ENCODE measurements at regions not wholly inside any gene's neighbourhood (a gene's known extent, or its start where the extent isn't known, plus 50 kb on each side); places are given as distances from the start of the nearest gene placed in this dataset.
"Not testable (repeated sequence)": the region's sequence is repeated elsewhere in the genome, so short reads cannot be mapped to it uniquely, and the experiment has no call there.

DNA sequence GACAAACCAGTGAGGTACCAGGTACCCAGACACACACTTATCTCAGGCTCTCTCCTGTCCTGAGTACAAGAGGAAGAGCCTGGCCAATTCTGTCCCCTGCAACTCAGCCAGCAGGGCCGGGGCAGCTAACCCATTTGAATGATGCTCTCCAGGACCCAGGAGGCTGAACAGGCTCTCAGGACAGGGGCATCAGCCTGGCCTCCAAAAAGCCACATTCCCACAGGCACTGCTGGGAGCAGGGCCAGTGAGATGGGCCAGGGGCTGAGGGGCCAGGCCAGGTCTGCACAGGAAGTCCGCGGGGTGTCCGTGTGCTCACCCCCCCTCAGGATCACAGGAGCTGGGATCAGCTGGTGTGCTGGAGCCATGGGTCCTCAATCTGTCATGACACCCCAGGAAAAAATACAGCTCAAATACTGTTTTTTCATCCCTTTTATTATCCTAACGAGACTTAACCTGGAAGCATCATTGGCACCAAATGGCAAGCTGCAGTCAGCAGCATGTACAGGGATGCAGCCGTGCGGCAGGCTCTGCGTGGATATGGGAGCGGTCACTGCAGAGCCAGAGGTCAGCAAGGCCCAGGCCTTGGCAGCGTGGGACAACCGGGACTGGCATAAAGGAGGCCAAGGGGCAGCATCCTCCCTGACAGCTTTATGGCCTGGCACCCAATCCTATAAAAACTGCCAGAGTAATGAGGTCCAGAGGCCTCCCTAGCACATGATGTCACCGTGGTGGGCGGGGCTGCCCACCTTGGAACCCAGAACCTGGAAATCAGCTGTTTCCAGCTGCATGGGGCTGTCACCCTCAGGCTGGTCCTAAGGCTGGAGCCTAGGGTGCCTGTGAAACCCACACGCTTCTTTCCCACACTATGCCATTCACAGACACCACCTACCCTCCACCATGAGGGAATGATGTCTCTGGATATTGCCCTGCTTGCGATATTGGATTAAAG, 276.7 kb downstream of the C16orf95 start:
- DNase-seq (ENCODE audit: extremely low read depth, low read depth, low spot score) = no peak

DNA sequence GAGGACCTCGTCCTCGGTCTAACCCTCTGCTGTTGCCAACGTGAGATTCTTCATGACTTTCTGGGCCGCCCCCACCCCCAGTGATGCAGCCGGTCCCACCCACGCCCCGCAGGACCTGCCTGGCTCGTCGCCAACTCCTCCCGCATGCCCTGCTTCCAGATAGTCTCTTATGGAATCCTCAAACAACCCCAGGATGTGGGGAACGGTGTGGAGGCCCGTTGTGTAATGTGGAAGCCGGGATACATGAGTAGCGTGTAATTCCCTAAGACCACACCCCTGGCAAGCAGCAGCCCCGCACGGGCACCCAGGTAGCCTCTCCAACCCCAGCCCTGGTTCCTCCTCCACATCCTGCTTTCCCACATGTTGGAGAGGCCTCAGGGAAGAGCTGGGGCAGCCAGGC, 275.9 kb downstream of the C16orf95 start:
- DNase-seq (ENCODE audit: extremely low read depth, low read depth, low spot score) = no peak

DNA sequence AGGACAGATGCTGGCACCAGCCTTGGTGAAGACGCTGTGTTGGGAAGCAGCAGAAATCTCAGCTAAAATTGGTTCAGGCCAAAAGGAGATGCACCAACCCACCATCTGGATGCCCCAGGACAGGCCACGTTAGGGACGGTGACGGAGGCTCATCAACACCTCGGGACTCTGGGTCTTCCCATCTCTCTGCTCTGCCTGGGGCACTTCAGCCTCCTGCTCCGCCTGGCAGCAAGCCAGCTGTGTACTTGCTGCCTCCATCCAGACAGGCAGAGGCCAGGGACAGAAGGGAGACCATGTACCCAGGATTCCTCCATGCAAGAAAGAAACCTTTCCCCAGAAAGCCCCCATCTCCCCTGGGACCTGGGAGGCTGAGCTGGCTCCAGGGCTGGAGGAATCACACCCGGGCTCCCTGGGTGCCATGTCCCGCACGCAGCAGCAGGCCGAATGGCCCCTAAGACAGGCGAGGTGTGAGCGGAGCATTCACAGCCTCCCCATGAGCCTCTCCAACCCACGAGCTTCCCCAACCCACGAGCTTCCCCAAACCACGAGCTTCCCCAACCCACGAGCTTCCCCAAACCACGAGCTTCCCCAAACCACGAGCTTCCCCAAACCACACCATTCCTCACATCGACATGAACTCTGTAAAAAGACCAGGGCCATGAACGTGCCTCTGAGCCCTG, 274.5 kb downstream of the C16orf95 start:
- DNase-seq (ENCODE audit: extremely low read depth, low read depth, low spot score) = no peak

DNA sequence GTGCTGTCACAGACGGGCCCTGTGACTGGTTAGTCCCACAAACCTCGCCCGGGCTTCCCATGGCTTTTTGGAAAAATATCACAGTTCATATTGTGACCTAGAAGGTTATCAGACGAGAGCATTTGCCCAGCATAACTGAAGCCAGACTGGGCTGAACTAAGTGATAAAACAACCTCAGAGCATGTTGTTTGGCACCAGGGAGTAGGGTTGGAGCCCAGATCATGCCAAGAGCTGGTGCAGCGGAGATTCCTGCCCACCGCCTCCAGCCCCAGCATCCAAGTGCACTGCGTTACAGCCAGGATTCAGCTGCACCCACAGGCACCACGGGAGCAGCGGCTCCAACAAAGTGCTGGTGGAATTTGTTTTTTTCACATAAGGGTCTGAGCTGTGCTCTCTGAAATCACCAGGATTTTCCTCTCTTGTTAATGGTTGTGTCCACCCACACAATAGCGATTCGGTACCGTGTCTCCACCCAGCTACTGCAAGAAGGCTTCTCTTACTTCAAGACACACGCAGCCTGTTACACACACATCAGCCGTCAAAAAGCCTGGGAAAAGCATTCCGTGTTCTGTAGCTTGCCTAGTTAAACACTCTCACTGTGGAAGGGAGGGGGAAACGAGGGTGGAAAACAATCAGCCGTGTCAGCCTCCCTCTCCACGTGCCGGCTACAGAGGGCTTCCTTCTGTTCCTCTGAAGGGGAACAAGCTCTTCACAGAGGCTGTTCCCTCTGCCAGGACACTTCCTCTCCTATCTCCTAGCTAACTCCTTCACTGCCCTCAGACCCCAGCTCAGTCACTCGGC, 273.8 kb downstream of the C16orf95 start:
- no peak for DNase-seq (ENCODE audit: extremely low read depth, low read depth, low spot score)

DNA sequence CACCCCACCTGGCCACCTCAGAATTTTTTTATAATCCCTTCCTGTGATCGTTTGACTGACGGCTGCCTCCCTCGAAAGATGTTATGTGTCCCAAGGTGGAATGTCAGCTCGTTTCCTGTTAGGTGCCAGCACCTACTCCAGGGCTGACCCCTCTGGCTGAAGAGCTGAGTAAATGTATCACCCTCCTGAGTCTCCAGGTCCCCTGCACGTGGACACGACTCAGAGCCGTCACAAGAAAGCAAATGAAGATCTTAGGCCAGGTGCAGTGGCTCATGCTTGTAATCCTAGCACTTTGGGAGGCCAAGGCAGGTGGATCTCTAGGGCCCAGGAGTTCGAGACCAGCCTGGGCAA, 273.2 kb downstream of the C16orf95 start:
- DNase-seq (ENCODE audit: extremely low read depth, low read depth, low spot score) = no peak

DNA sequence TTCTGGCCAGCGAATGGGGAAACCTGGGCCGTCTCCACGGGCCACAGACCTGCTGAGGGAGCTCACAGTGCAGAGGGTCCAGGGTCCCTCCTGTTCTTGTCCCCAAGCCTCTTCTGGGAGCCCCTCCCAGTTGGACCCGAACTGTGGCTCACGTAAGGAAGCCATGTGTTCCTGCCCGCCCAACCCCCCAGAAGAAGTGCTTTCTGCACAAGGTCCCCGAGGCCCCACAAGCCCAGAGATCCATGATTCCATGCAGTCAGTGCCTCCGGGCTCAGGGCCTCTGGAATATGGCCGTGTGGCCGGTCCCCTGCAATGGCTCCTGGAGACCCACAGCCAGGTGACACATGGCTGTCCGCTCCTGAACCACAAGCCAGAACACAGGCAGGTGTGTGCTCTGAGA, 272.4 kb downstream of the C16orf95 start:
- DNase-seq (ENCODE audit: extremely low read depth, low read depth, low spot score) = no peak

DNA sequence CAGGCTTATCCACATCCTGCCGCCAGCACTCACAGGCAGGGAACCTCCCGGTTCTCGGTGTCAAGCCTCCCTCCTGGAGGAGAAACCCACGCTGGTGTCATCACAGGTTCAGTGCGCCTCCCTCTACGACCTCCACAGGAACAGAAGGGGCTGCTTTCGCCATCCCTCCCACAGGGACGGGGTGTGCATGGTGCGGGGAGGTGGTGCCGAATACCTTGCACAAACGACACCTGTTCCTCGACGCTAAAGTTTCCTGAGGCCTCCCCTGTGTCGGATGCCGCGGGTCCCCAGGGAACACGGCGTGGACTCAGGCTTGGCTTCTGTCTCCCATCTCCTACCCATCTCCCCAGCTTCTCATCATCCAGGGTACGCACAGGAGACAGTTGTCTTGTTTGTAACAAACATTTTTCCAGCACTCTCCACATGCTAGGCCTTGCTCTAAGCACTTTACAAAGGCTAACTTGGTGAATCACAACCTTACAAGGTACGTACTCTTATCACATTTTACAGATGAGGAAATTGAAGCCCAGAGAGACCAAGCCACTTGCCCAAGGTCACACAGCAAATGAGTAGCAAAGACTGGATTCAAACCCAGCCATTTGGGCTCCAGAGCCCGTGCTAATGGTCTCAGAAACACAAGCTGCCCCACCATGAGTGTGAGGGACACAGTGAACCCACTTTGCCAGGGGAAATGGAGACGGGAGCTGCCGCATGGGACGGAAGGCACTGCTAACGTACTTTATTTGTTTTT, 271.6 kb downstream of the C16orf95 start:
- DNase-seq (ENCODE audit: extremely low read depth, low read depth, low spot score) = no peak

DNA sequence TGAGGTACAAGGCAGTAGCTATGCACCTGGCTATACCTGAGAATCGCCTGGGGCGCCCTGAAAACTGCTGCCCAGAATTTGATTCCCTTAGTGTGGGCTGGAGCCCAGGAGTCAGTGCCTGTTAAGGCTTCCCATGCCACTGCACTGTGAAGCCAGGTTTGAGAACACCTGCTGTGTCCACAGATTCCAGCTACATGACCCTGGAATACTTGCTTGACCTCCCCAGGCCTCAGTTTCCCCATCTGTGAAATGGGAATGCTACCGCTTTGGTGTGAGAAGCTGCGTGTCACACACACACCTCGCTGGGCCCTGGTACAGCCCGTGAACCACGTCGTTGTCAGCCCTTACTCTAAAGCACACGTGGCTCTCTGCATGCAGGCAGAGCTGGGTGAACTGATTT, 271.0 kb downstream of the C16orf95 start:
- no peak for DNase-seq (ENCODE audit: extremely low read depth, low read depth, low spot score)

DNA sequence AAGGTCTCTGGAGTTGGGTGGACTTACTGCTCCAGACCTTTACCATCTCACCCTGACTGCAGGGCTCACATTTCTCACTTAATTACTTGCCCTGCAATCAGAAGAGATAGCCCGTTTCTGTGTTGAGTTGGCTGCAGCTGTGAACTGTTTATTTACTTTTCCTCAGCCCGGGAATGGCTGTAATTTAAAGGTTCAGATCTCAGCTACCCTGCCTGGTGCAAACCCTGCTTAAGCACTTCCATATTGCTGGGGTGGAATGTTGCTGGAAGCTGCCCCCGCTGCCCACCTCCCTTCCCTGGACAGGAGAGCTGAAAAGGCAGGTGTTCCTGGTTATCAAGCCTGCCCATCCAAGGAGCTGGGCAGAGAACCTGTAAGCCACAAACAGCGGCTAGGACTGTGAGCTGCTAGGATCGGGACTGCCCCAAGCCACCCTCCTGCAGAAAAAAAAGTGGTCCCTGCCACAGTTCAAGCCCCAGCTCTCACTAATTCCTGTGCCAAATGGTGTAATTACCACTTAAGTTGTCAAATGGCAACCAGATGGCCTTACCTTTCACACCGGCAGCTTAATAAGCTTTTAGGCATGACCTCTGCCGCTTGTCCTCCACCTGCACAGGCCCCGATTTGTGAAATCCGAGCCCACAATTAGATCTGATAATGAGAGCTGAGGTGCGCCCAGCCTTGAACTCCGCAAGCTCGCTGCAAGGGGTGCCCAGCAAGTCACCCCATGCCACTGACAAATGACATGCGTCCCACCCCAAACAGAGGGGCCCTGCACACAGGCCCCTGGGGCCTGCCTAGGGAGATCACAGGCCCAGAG, 269.8 kb downstream of the C16orf95 start:
- no peak for DNase-seq (ENCODE audit: extremely low read depth, low read depth, low spot score)

DNA sequence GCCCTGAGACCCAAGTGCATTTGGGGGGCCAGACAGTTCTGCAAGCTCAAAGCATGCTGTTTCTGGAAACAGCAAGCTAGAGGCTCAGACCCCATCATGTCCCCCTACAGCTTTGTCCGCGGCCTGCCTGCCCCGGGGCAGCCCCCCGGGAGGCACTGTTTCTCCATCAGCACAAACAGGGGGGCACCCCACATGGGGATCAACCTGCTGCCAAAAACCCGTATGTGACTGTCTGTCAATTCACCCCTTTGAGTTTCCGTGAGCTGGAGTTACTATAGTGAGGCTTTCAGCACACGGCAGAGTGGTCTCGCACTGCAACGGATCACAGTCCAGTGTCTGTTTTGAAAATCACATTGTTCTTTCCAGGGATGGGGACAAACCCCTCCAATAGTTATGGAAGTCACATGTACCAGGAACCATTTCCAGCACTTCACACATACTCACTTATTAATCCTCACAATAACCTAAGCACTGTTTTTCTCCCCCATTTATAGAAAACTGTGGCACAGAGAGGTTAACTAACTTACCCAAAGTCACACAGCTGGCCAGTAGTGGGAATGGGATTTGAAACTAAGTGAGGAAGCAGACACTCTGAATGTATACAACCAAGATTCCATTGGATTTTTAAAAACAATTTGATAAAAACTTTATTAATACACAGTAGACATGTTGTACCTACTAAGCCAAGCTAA, 269.0 kb downstream of the C16orf95 start:
- DNase-seq (ENCODE audit: extremely low read depth, low read depth, low spot score) = no peak

DNA sequence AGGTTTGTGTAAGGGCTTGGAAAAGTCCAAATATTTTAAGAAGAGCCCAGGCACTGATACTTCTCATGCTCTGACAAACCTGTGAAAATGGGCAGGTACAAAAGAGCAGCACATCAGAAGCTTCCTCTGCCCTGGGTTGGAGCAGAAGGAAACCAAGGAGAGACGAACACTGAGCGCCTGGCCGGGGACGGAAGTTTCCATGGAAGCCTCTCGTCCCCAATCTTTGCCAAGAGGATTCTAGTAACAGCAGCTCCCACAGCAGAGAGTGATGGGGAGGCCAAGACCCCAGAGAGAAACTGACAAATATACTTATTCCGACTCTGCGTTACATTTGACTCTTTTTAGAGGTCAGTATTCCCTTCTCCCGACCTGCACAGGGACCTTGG, 268.5 kb downstream of the C16orf95 start:
- no peak for DNase-seq (ENCODE audit: extremely low read depth, low read depth, low spot score)

DNA sequence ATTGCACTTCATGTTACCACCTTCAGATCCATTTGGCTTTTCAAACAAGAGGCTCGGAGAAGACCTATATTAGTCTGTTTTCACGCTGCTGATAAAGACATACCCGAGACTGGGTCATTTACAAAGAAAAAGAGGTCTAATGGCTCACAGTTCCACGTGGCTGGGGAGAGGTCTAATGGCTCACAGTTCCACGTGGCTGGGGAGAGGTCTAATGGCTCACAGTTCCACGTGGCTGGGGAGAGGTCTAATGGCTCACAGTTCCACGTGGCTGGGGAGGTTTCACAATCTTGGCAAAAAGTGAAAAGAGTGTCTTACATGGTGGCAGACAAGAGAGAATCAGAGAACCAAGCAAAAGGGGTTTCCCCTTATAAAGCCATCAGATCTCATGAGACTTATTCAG, 268.0 kb downstream of the C16orf95 start:
- not testable (repeated sequence) for DNase-seq (ENCODE audit: extremely low read depth, low read depth, low spot score)

DNA sequence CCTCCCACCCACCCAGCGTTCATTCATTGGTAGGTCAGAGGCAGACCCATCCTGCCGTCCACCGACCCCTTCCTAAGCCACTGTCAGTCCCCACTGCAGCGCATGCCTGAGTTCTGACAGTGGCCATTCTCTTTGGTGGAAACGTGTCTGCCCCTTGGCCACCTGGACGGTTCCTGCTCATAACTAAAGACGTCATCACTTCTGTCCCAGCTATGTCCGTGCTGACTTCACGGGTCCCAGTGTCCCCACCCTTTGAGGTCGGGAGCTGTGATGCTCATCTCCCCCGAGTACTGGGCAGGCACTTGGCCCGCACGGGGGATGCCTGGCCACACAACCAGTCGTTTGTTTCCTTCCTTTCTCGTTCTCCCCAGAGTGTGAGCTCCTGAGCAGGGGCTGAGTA, 267.1 kb downstream of the C16orf95 start:
- DNase-seq (ENCODE audit: extremely low read depth, low read depth, low spot score) = no peak

DNA sequence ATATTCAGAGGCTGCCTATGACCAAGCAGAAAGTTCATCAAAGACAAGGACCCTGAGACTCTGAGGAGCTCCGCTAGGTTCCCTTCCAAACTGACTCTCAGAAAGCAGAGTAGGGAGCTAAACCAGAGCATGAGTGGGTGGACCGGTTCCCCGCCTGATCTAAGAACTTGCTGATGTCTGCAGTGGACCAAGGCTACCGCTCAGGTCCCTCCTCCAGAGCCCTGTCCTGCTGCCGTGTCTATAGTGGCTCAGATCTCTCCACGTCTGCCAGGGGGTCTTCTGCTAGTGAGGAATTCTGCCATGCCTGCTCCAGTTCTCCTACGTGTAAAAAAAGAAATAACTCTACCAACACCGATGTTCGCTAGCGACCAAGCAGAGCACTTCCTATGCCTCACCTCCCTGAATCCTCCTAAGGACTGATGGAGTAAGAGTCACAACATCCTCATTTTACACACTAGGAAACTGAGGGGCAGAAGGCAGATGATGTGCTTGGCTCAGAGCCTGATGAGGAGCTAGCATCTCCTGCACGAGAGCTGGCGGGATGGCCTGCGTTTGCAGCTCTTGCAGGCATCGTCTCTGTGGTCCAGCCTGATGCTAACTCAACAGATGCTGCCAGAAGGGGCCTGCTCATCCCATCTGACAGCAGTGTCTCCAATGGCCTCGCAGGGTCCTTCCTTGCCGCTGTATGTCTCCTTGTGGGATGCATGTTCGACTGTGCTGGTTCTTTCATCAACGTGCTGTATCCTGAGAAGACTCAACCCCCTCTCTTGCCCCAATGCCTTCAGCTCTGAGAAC, 265.5 kb downstream of the C16orf95 start:
- no peak for DNase-seq (ENCODE audit: extremely low read depth, low read depth, low spot score)

DNA sequence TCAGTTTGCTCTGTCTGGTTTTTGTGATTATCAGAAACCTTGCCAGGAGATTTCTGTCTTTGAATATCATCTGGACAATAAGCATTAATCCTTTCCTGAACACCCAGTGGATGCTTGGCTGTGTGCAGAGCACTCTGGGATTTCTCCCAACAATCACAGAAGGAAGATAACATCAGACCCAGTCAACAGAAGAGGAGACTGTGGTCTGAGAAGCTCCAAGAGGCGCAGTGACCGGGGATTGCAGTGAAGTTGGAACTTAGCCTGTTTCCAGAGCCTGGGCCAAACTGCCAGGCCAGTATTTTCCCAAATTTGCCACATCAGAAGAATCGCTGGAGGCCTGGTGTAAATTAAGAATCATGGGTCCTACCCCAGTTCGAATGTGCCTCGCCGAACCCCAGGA, 264.7 kb downstream of the C16orf95 start:
- no peak for DNase-seq (ENCODE audit: extremely low read depth, low read depth, low spot score)

DNA sequence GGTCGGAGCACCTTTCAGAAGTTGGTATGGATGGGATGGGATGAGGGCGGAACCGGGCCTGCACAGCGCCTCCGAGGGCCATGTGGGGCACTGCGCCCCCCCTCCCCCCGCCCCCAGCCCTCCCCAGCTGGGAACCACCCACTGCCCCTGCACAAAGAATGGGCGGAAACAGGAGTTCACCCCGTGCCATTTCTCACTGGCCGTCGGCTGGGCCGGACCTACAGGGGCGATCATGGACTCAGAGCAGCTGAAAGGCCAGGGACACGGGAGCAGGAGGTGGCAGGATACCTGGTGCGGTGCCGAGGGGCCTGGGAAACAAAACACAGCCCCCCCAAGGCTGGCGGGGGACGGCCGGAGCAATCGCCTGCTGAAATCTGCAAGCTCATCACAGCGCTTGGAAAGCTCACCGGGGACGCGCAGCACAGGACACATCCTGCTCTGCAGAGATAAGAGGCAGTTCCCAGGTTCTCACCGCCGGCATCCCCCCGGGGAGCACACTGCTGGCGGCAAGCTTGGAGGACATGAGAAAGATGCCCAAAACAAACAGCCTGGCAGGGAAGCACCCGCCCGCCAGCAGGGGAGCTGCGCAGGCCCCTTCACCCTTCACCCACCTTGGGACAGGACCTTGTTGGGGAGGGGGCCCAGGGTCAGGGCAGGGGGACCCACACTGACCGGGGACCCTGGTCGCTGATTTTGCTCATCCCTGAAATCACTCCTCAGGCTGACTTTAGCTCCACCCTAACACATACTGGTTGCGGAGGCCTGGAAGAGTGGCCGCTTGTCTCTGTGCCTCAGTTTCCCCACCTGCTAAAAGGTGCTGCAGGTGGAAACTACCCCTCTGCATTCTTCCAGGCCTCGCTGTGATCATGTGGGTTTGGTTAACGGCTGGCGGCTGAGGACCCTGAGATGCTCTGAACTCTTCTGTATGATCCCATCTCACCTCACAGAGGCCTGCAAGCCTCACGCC, 263.9 kb downstream of the C16orf95 start:
- DNase-seq (ENCODE audit: extremely low read depth, low read depth, low spot score) = no peak

DNA sequence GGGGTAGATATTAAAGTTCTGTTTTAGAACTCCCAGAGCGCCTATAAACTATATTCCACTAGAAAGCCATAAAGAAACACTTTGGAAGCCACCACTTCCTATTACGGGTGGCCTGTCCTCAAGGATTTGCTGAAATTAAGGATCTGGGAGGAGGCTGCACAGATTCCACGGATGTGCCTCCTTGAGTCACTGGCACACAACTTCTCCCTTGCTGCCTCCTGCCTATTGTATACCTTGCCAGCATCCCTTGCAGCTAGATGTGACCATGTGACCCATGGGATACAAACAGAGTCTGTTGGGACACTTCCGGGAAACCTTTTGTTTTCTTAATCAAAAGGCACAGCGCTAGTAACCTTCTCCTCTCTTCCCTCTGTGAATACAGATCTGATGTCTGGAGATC, 263.0 kb downstream of the C16orf95 start:
- DNase-seq (ENCODE audit: extremely low read depth, low read depth, low spot score) = no peak
